A549 (cell line): ENCODE measurements at regions not wholly inside any gene's neighbourhood (a gene's known extent, or its start where the extent isn't known, plus 50 kb on each side); places are given as distances from the start of the nearest gene placed in this dataset.
A peak's percentile ranks its signal among the peaks of the same experiment; 100 is the strongest.

Source experiments
- ATAC-seq, 2 experiments: fragments of 200-7000 bp in 1 of 2; fragments of >200 bp in 1 of 2; cut with Nextera tagmentation in 1 of 2; cut with Tn5 transposase in 1 of 2; 3 replicates each; pipeline versions ENCODE4 v1.8.0 to v1.9.1; 2018 to 2020; ENCODE audit warnings: mild to moderate bottlenecking in 1 of 2, moderate library complexity in 1 of 2
- CTCF ChIA-PET: fragments of 300-600 bp; sonication (Branson Sonifier 250); formaldehyde crosslinking; extraction: SDS; loops from one replicate; lab custom pipeline; 2021; ENCODE audit warnings: antibody characterized with exemption, inconsistent platforms; lab: Yijun Ruan, JAX
- POLR2A ChIA-PET: fragments of 350-600 bp; formaldehyde crosslinking; extraction: SDS; loops from one replicate; lab custom pipeline; 2021; ENCODE audit warnings: antibody characterized with exemption, inconsistent platforms; lab: Yijun Ruan, JAX
- DNase-seq, 2 experiments: peaks; one replicate each; pipeline versions ENCODE4 v3.0.0 to v3.0.0-alpha.2; 2011 to 2016; ENCODE audit warnings: low read depth in 1 of 2, low spot score in 1 of 2
- FAIRE-seq: peaks from 2 replicates; lab custom pipeline; 2011; peaks lifted over from hg19 to GRCh38; lab: Jason Lieb, UNC
- H3K27ac ChIP-seq, 2 experiments: fragments of >200 bp; sonication (Bioruptor Twin); formaldehyde crosslinking; 3 replicates each; pipeline ENCODE4 v1.5.1; 2016 to 2017
- H3K4me1 ChIP-seq: fragments of >200 bp; sonication (Bioruptor Twin); formaldehyde crosslinking; 3 replicates; pipeline ENCODE4 v1.6.1; 2016
- H3K4me2 ChIP-seq: fragments of >200 bp; sonication (Bioruptor Twin); formaldehyde crosslinking; 3 replicates; pipeline ENCODE4 v1.6.1; 2016
- H3K4me3 ChIP-seq: fragments of >200 bp; sonication (Bioruptor Twin); formaldehyde crosslinking; 3 replicates; pipeline ENCODE4 v1.5.1; 2016
- H3K9me3 ChIP-seq: fragments of >200 bp; sonication (Bioruptor Twin); formaldehyde crosslinking; 3 replicates; pipeline ENCODE4 v1.6.1; 2016
- BCL3 ChIP-seq: fragments of >200 bp; sonication (Bioruptor Twin); formaldehyde crosslinking; IDR thresholded peaks from 3 replicates; pipeline ENCODE4 v1.6.1; 2016
- CBX8 ChIP-seq: fragments of 200-600 bp; sonication (generic); IDR thresholded peaks from 2 replicates; pipeline ENCODE4 v1.6.1; 2016
- CEBPB ChIP-seq, 2 experiments: fragments of >200 bp in 1 of 2; sonication (Bioruptor Twin) in 1 of 2; formaldehyde crosslinking in 1 of 2; IDR thresholded peaks; 2 replicates each; pipeline ENCODE4 v1.6.1; 2012 to 2016
- CHD2 ChIP-seq: fragments of 150-350 bp; IDR thresholded peaks from 2 replicates; pipeline ENCODE4 v1.6.1; 2014; ENCODE audit warnings: low read length; ENCODE audit not compliant: partially characterized antibody
- EHF ChIP-seq: fragments of 250-450 bp; sonication (Bioruptor Pico); IDR thresholded peaks from 2 replicates; pipeline ENCODE4 v1.5.0; 2020; ENCODE audit warnings: mild to moderate bottlenecking
- FOSB ChIP-seq: fragments of 250-450 bp; sonication (Bioruptor Pico); IDR thresholded peaks from 2 replicates; pipeline ENCODE4 v1.5.0; 2020; ENCODE audit warnings: mild to moderate bottlenecking, moderate library complexity
- GATA3 ChIP-seq: IDR thresholded peaks from 2 replicates; pipeline ENCODE4 v1.6.1; 2012; ENCODE audit warnings: borderline replicate concordance
- HOXA7 ChIP-seq: fragments of 250-450 bp; sonication (Bioruptor Pico); IDR thresholded peaks from 2 replicates; pipeline ENCODE4 v1.5.0; 2020; ENCODE audit warnings: mild to moderate bottlenecking, moderate library complexity
- HOXB13 ChIP-seq: fragments of 250-450 bp; sonication (Bioruptor Pico); IDR thresholded peaks from 2 replicates; pipeline ENCODE4 v1.5.0; 2020; ENCODE audit warnings: low read depth, mild to moderate bottlenecking, moderate library complexity
- JUNB ChIP-seq: fragments of >200 bp; sonication (Bioruptor Twin); formaldehyde crosslinking; IDR thresholded peaks from 2 replicates; pipeline ENCODE4 v1.6.1; 2016
- KDM5A ChIP-seq: fragments of 200-600 bp; sonication (generic); IDR thresholded peaks from 2 replicates; pipeline ENCODE4 v1.6.1; 2016; ENCODE audit warnings: antibody characterized with exemption, mild to moderate bottlenecking
- MAX ChIP-seq: IDR thresholded peaks from 2 replicates; pipeline ENCODE4 v1.6.1; 2012
- MAZ ChIP-seq: fragments of 150-350 bp; IDR thresholded peaks from 2 replicates; pipeline ENCODE4 v1.6.1; 2014; ENCODE audit warnings: antibody characterized with exemption, low read depth, low read length, borderline replicate concordance
- MYC ChIP-seq: IDR thresholded peaks from 2 replicates; pipeline ENCODE4 v1.6.1; 2012; ENCODE audit warnings: mild to moderate bottlenecking, inconsistent platforms, low read length, improper control_type of control experiment, borderline replicate concordance
- NR3C1 ChIP-seq: fragments of >200 bp; sonication (Bioruptor Twin); formaldehyde crosslinking; IDR thresholded peaks from 3 replicates; pipeline ENCODE4 v1.6.1; 2017
- POLR2AphosphoS2 ChIP-seq: conservative IDR thresholded peaks from 2 replicates; pipeline ENCODE4 v1.6.1; 2012; ENCODE audit warnings: low read length, improper control_type of control experiment, inconsistent platforms
- RAD21 ChIP-seq, 2 experiments: fragments of >200 bp in 1 of 2; sonication (Bioruptor Twin) in 1 of 2; formaldehyde crosslinking in 1 of 2; IDR thresholded peaks in 1 of 2; conservative IDR thresholded peaks in 1 of 2; 2 replicates in 1 of 2; 3 replicates in 1 of 2; pipeline ENCODE4 v1.6.1; 2012 to 2018; ENCODE audit warnings: inconsistent platforms in 1 of 2
- RARB ChIP-seq: fragments of 250-450 bp; sonication (Bioruptor Pico); IDR thresholded peaks from 2 replicates; pipeline ENCODE4 v1.8.0; 2021; ENCODE audit warnings: mild to moderate bottlenecking, moderate library complexity
- RCOR1 ChIP-seq: fragments of 150-350 bp; IDR thresholded peaks from 2 replicates; pipeline ENCODE4 v1.6.1; 2014; ENCODE audit warnings: antibody characterized with exemption, low read length, low read depth
- REST ChIP-seq: fragments of 200-600 bp; sonication (generic); IDR thresholded peaks from 2 replicates; pipeline ENCODE4 v1.6.1; 2016; ENCODE audit warnings: antibody characterized with exemption, mild to moderate bottlenecking, moderate library complexity
- RFX5 ChIP-seq: fragments of 450-650 bp; IDR thresholded peaks from 2 replicates; pipeline ENCODE4 v1.7.1; 2014; ENCODE audit warnings: antibody characterized with exemption, mild to moderate bottlenecking, moderate library complexity
- TFCP2L1 ChIP-seq: fragments of 250-450 bp; sonication (Bioruptor Pico); IDR thresholded peaks from 2 replicates; pipeline ENCODE4 v1.5.0; 2021; ENCODE audit warnings: mild to moderate bottlenecking
- TP53 ChIP-seq: fragments of 250-450 bp; sonication (Bioruptor Pico); IDR thresholded peaks from 2 replicates; pipeline ENCODE4 v1.5.0; 2021; ENCODE audit warnings: mild to moderate bottlenecking, moderate library complexity
- USF2 ChIP-seq: fragments of 450-650 bp; IDR thresholded peaks from 2 replicates; pipeline ENCODE4 v1.6.1; 2014; ENCODE audit warnings: antibody characterized with exemption
- ZC3H11A ChIP-seq: fragments of 450-650 bp; IDR thresholded peaks from 2 replicates; pipeline ENCODE4 v1.6.1; 2014; ENCODE audit warnings: antibody characterized with exemption, mild to moderate bottlenecking
- ZFP36 ChIP-seq: fragments of 450-650 bp; IDR thresholded peaks from 2 replicates; pipeline ENCODE4 v1.6.1; 2014; ENCODE audit warnings: borderline replicate concordance; ENCODE audit not compliant: partially characterized antibody
- ZNF302 ChIP-seq: fragments of 250-450 bp; sonication (Bioruptor Pico); IDR thresholded peaks from 2 replicates; pipeline ENCODE4 v1.9.0; 2021; ENCODE audit warnings: inconsistent platforms, mild to moderate bottlenecking, moderate library complexity
- ZSCAN20 ChIP-seq: fragments of 250-450 bp; sonication (Bioruptor Pico); IDR thresholded peaks from 2 replicates; pipeline ENCODE4 v1.8.0; 2022; ENCODE audit warnings: mild to moderate bottlenecking, moderate library complexity
- WGBS: methylation state at CpG from one replicate; pipeline ENCODE4 v1.1.6; 2017; ENCODE audit errors: missing lambda C conversion rate; 5-methylcytosine and 5-hydroxymethylcytosine counted together

GRCh38 chr12:58064666-58065065 lies 123.3 kb downstream of the ATP23 start (continued):
- TF ChIP-seq POLR2AphosphoS2 (no peak), MAX (no peak), HOXB13 (CRISPR knock-in tag) (no peak), ZSCAN20 (CRISPR knock-in tag) (no peak)

GRCh38 chr12:58066296-58066695 lies 124.9 kb downstream of the ATP23 start:
- FAIRE-seq: no peak
- CTCF ChIA-PET: interaction anchor here (0.6 kb wide), 1 partner anchor 55 kb away, joined by 3 read pairs; no protein-coding TSS in a partner anchor
- 0 out of 3 replicates have a peak, but pooled peaks cover 4% of the 10 kb centered on the region for H3K4me1 ChIP-seq
- DNase-seq: no peak
- no peak overlapping the region for H3K27ac ChIP-seq
- no peaks in the 10 kb centered on the region for H3K9me3 ChIP-seq
- no peak overlapping the region for H3K4me3 ChIP-seq
- TF ChIP-seq ZNF302 (CRISPR knock-in tag) (no peak), POLR2AphosphoS2 (no peak), RCOR1 (no peak), EHF (no peak), CHD2 (no peak), MYC (no peak), CEBPB (IDR thresholded peaks at IDR 0.05) (no peak), CBX8 (no peak), KDM5A (no peak), HOXB13 (CRISPR knock-in tag) (no peak), MAZ (no peak), ZFP36 (no peak), ZC3H11A (no peak), TP53 (CRISPR knock-in tag) (no peak), RFX5 (no peak), BCL3 (no peak), TFCP2L1 (CRISPR knock-in tag) (no peak), JUNB (no peak)
- H3K4me2 ChIP-seq: no peak overlapping the region
- no peak for ATAC-seq
- POLR2A ChIA-PET: no interaction called here

GRCh38 chr12:58067610-58068387 lies 126.4 kb downstream of the ATP23 start:
- Histone ChIP-seq H3K27ac (no peak overlapping the region), H3K4me1 (0 out of 3 replicates have a peak, but pooled peaks cover 4% of the 10 kb centered on the region), H3K9me3 (no peaks in the 10 kb centered on the region), H3K4me3 (no peak overlapping the region), H3K4me2 (no peak overlapping the region)
- FAIRE-seq (no peak), DNase-seq (peak in 1 of 2 experiments; percentile 23), ATAC-seq (peak; percentile 59 to 61; a peak in 5 of 6 replicates)
- no peak for TF ChIP-seq NR3C1
- TF ChIP-seq GATA3: peak; percentile 25; the same call in 1 of the 2 replicates
- 3% methylated on average over 1 of the region's 1 CpG for WGBS
- CTCF ChIA-PET: no interaction called here
- POLR2A ChIA-PET: no interaction called here

GRCh38 chr12:58068706-58069105 lies 127.3 kb downstream of the ATP23 start:
- 0 out of 3 replicates have a peak, but pooled peaks cover 4% of the 10 kb centered on the region for H3K4me1 ChIP-seq
- no peaks in the 10 kb centered on the region for H3K9me3 ChIP-seq
- ChIA-PET POLR2A (no interaction called here), CTCF (no interaction called here)
- no peak overlapping the region for H3K4me2 ChIP-seq
- no peak overlapping the region for H3K27ac ChIP-seq
- FAIRE-seq (no peak), DNase-seq (no peak), ATAC-seq (no peak)
- H3K4me3 ChIP-seq: no peak overlapping the region
- TF ChIP-seq TP53 (CRISPR knock-in tag) (no peak), USF2 (no peak), REST (no peak), ZNF302 (CRISPR knock-in tag) (no peak), CHD2 (no peak), RAD21 (conservative IDR thresholded peaks at IDR 0.05 in 1 of 2, IDR thresholded peaks at IDR 0.05 in 1 of 2) (no peak), RARB (CRISPR knock-in tag) (no peak), RCOR1 (no peak), HOXA7 (CRISPR knock-in tag) (no peak), FOSB (CRISPR knock-in tag) (no peak), TFCP2L1 (CRISPR knock-in tag) (no peak)
